Astrocyte (in vitro differentiated cells and primary cell): ENCODE measurements at regions not wholly inside any gene's neighbourhood (a gene's known extent, or its start where the extent isn't known, plus 50 kb on each side); places are given as distances from the start of the nearest gene placed in this dataset.

ENCODE experiments used
- DNase-seq: peaks from one replicate; pipeline ENCODE4 v3.0.0-alpha.2; 2010; ENCODE audit warnings: low read depth
- FAIRE-seq: peaks from 2 replicates; lab custom pipeline; 2011; peaks lifted over from hg19 to GRCh38; lab: Jason Lieb, UNC
- H2AFZ ChIP-seq: 2 replicates; pipeline ENCODE4 v1.6.0; 2012; ENCODE audit warnings: low read depth, low read length, inconsistent platforms
- H3K27ac ChIP-seq: 2 replicates; pipeline ENCODE4 v1.5.1; 2011; ENCODE audit warnings: low read depth, low read length, inconsistent platforms
- H3K27me3 ChIP-seq: 2 replicates; pipeline ENCODE4 v1.6.0; 2011; ENCODE audit warnings: low read length, inconsistent platforms; ENCODE audit not compliant: insufficient read depth
- H3K36me3 ChIP-seq: 2 replicates; pipeline ENCODE4 v1.5.1; 2011; ENCODE audit warnings: low read length, inconsistent platforms; ENCODE audit not compliant: insufficient read depth
- H3K4me1 ChIP-seq: 2 replicates; pipeline ENCODE4 v1.5.1; 2011; ENCODE audit warnings: low read length, inconsistent platforms; ENCODE audit not compliant: insufficient read depth
- H3K4me2 ChIP-seq: 2 replicates; pipeline ENCODE4 v1.6.0; 2012; ENCODE audit warnings: low read length, inconsistent platforms
- H3K4me3 ChIP-seq: 2 replicates; pipeline ENCODE4 v1.5.1; 2011; ENCODE audit warnings: low read depth, mild to moderate bottlenecking, low read length, inconsistent platforms; ENCODE audit not compliant: insufficient read depth
- H3K79me2 ChIP-seq: 2 replicates; pipeline ENCODE4 v1.6.0; 2012; ENCODE audit warnings: mild to moderate bottlenecking, low read length, inconsistent platforms; ENCODE audit not compliant: insufficient read depth
- H3K9ac ChIP-seq: 2 replicates; pipeline ENCODE4 v1.6.0; 2012; ENCODE audit warnings: mild to moderate bottlenecking, low read length, inconsistent platforms
- H3K9me3 ChIP-seq: 2 replicates; pipeline ENCODE4 v1.5.1; 2012; ENCODE audit warnings: low read depth, mild to moderate bottlenecking, low read length, inconsistent platforms; ENCODE audit not compliant: insufficient read depth
- H4K20me1 ChIP-seq: 2 replicates; pipeline ENCODE4 v1.6.0; 2012; ENCODE audit warnings: low read length, inconsistent platforms; ENCODE audit not compliant: insufficient read depth
- H3K27ac Mint-ChIP-seq: one replicate; pipeline ENCODE4 v1.8.0; 2021; ENCODE audit warnings: mild to moderate bottlenecking, mixed read lengths; ENCODE audit not compliant: unreplicated experiment
- H3K27me3 Mint-ChIP-seq: one replicate; pipeline ENCODE4 v1.8.0; 2021; ENCODE audit warnings: low read depth, mixed read lengths; ENCODE audit not compliant: unreplicated experiment
- H3K36me3 Mint-ChIP-seq: one replicate; pipeline ENCODE4 v1.8.0; 2021; ENCODE audit warnings: low read depth, mixed read lengths; ENCODE audit not compliant: unreplicated experiment
- H3K4me1 Mint-ChIP-seq: one replicate; pipeline ENCODE4 v1.8.0; 2021; ENCODE audit warnings: low read depth, mixed read lengths; ENCODE audit not compliant: unreplicated experiment
- H3K4me3 Mint-ChIP-seq: one replicate; pipeline ENCODE4 v1.8.0; 2021; ENCODE audit warnings: mild to moderate bottlenecking, moderate library complexity, mixed read lengths; ENCODE audit not compliant: unreplicated experiment
- H3K9me3 Mint-ChIP-seq: one replicate; pipeline ENCODE4 v1.8.0; 2021; ENCODE audit warnings: mild to moderate bottlenecking, mixed read lengths; ENCODE audit not compliant: unreplicated experiment
- CTCF ChIP-seq: IDR thresholded peaks from 2 replicates; pipeline ENCODE4 v1.5.1; 2011; ENCODE audit warnings: low read depth, mild to moderate bottlenecking, inconsistent platforms, low read length, moderate library complexity; ENCODE audit not compliant: insufficient read depth
- EZH2 ChIP-seq: IDR thresholded peaks from 2 replicates; pipeline ENCODE4 v1.6.1; 2012; ENCODE audit warnings: mild to moderate bottlenecking, low read length, inconsistent platforms; ENCODE audit not compliant: insufficient read depth

GRCh38 chr20:50323777-50324775 lies 133.4 kb downstream of the CEBPB start:
- H3K9me3 Mint-ChIP-seq: no peaks in the 10 kb centered on the region
- Histone ChIP-seq H3K27ac (no peak overlapping the region), H4K20me1 (no peaks in the 10 kb centered on the region), H3K4me1 (peaks cover 20% of the 10 kb centered on the region), H3K4me3 (no peak overlapping the region), H3K27me3 (no peaks in the 10 kb centered on the region), H3K9me3 (no peaks in the 10 kb centered on the region), H3K4me2 (no peak overlapping the region), H2AFZ (no peak overlapping the region), H3K36me3 (no peaks in the 10 kb centered on the region), H3K79me2 (no peaks in the 10 kb centered on the region), H3K9ac (no peak overlapping the region)
- FAIRE-seq: no peak
- H3K27me3 Mint-ChIP-seq: peaks cover 4% of the 10 kb centered on the region
- TF ChIP-seq EZH2 (no peak), CTCF (no peak)
- H3K4me3 Mint-ChIP-seq: no peak overlapping the region
- peaks cover 14% of the 10 kb centered on the region for H3K4me1 Mint-ChIP-seq
- no peaks in the 10 kb centered on the region for H3K36me3 Mint-ChIP-seq
- no peak overlapping the region for H3K27ac Mint-ChIP-seq
- DNase-seq: no peak

- no peaks in the 10 kb centered on the region for H4K20me1 ChIP-seq
- H3K9me3 ChIP-seq: no peaks in the 10 kb centered on the region
- H3K27ac ChIP-seq: no peak overlapping the region
- no peaks in the 10 kb centered on the region for H3K36me3 Mint-ChIP-seq
- H3K4me2 ChIP-seq: no peak overlapping the region
- FAIRE-seq (no peak), DNase-seq (no peak)
- no peaks in the 10 kb centered on the region for H3K9me3 Mint-ChIP-seq
- no peaks in the 10 kb centered on the region for H3K36me3 ChIP-seq
- peaks cover 14% of the 10 kb centered on the region for H3K4me1 Mint-ChIP-seq
- no peaks in the 10 kb centered on the region for H3K27me3 ChIP-seq
- H3K27me3 Mint-ChIP-seq: peaks cover 4% of the 10 kb centered on the region
- H3K4me3 Mint-ChIP-seq: no peak overlapping the region
- H3K79me2 ChIP-seq: no peaks in the 10 kb centered on the region
- H3K9ac ChIP-seq: no peak overlapping the region
- peaks cover 20% of the 10 kb centered on the region for H3K4me1 ChIP-seq
- H3K4me3 ChIP-seq: no peak overlapping the region
- TF ChIP-seq EZH2 (no peak), CTCF (no peak)
- no peak overlapping the region for H2AFZ ChIP-seq
- no peak overlapping the region for H3K27ac Mint-ChIP-seq
Measured at GRCh38 chr20:50325215-50325614, 134.6 kb downstream of the CEBPB start.

- H3K27ac ChIP-seq: no peak overlapping the region
- no peak for TF ChIP-seq EZH2
- TF ChIP-seq CTCF: no peak
- H3K36me3 ChIP-seq: no peaks in the 10 kb centered on the region
- no peak overlapping the region for H3K4me3 ChIP-seq
- Mint-ChIP-seq H3K9me3 (no peaks in the 10 kb centered on the region), H3K27ac (no peak overlapping the region), H3K27me3 (peaks cover 4% of the 10 kb centered on the region), H3K4me1 (peaks cover 13% of the 10 kb centered on the region), H3K4me3 (no peak overlapping the region), H3K36me3 (no peaks in the 10 kb centered on the region)
- H3K4me2 ChIP-seq: no peak overlapping the region
- H3K4me1 ChIP-seq: peaks cover 16% of the 10 kb centered on the region
- no peaks in the 10 kb centered on the region for H4K20me1 ChIP-seq
- H3K79me2 ChIP-seq: no peaks in the 10 kb centered on the region
- FAIRE-seq (no peak), DNase-seq (no peak)
- no peaks in the 10 kb centered on the region for H3K27me3 ChIP-seq
- H2AFZ ChIP-seq: no peak overlapping the region
- no peaks in the 10 kb centered on the region for H3K9me3 ChIP-seq
- no peak overlapping the region for H3K9ac ChIP-seq
Measured at GRCh38 chr20:50325651-50326050, 135.0 kb downstream of the CEBPB start.
